ENCODE measurements at regions not wholly inside any gene's neighbourhood (a gene's known extent, or its start where the extent isn't known, plus 50 kb on each side); places are given as distances from the start of the nearest gene placed in this dataset.

- no peaks in the 10 kb centered on the region for H3K27me3 ChIP-seq (ENCODE audit: control insufficient read depth, insufficient read depth, low read length)
- no peak overlapping the region for H2AFZ ChIP-seq (ENCODE audit: low read length)
- H3K4me2 ChIP-seq (ENCODE audit: extremely low read depth, insufficient read depth, low read length) = no peak overlapping the region
- H3K27ac ChIP-seq (ENCODE audit: insufficient read depth, low read length) = no peak overlapping the region
- H3K79me2 ChIP-seq (ENCODE audit: control insufficient read depth, insufficient read depth, low read length) = no peaks in the 10 kb centered on the region
- no peak for DNase-seq (ENCODE audit: low read depth in 2 of 2)
- H3K36me3 ChIP-seq (ENCODE audit: control insufficient read depth, insufficient read depth, low read length) = no peaks in the 10 kb centered on the region
- no peaks in the 10 kb centered on the region for H3K9me3 ChIP-seq (ENCODE audit: control insufficient read depth, insufficient read depth, low read depth, low read length)
- TF ChIP-seq CTCF (conservative IDR thresholded peaks at IDR 0.05 in 1 of 2, IDR thresholded peaks at IDR 0.05 in 1 of 2; ENCODE audit: low read depth in 1 of 2, low read length in 2 of 2) = peak in 1 of 2 donors; percentile 43
- no peak for TF ChIP-seq EZH2 (IDR thresholded peaks at IDR 0.05; ENCODE audit: low read length, missing control alignments)
- H3K4me3 ChIP-seq (replicated peaks in 1 of 4; ENCODE audit: control extremely low read depth in 1 of 4, insufficient read depth in 1 of 4, low read depth in 3 of 4, low read length in 4 of 4) = no peak overlapping the region
- no peak overlapping the region for H3K9ac ChIP-seq (ENCODE audit: insufficient read depth, low read length)
- no peaks in the 10 kb centered on the region for H4K20me1 ChIP-seq (ENCODE audit: control insufficient read depth, extremely low read depth, insufficient read depth, low read length)
- no peaks in the 10 kb centered on the region for H3K4me1 ChIP-seq (ENCODE audit: control insufficient read depth, extremely low read depth, insufficient read depth, low read length)
Measured at GRCh38 chr7:25839084-25839769, 312.8 kb upstream of the NFE2L3 start.

- Histone ChIP-seq H3K4me2 (ENCODE audit: extremely low read depth, insufficient read depth, low read length) (no peak overlapping the region), H3K27ac (ENCODE audit: insufficient read depth, low read length) (no peak overlapping the region), H3K27me3 (ENCODE audit: control insufficient read depth, insufficient read depth, low read length) (no peaks in the 10 kb centered on the region), H4K20me1 (ENCODE audit: control insufficient read depth, extremely low read depth, insufficient read depth, low read length) (no peaks in the 10 kb centered on the region), H3K36me3 (ENCODE audit: control insufficient read depth, insufficient read depth, low read length) (no peaks in the 10 kb centered on the region), H3K9me3 (ENCODE audit: control insufficient read depth, insufficient read depth, low read depth, low read length) (no peaks in the 10 kb centered on the region), H3K79me2 (ENCODE audit: control insufficient read depth, insufficient read depth, low read length) (no peaks in the 10 kb centered on the region), H3K4me1 (ENCODE audit: control insufficient read depth, extremely low read depth, insufficient read depth, low read length) (no peaks in the 10 kb centered on the region), H3K4me3 (replicated peaks in 1 of 4; ENCODE audit: control extremely low read depth in 1 of 4, insufficient read depth in 1 of 4, low read depth in 3 of 4, low read length in 4 of 4) (no peak overlapping the region), H2AFZ (ENCODE audit: low read length) (no peak overlapping the region), H3K9ac (ENCODE audit: insufficient read depth, low read length) (no peak overlapping the region)
- TF ChIP-seq EZH2 (IDR thresholded peaks at IDR 0.05; ENCODE audit: low read length, missing control alignments) (no peak), CTCF (conservative IDR thresholded peaks at IDR 0.05 in 1 of 2, IDR thresholded peaks at IDR 0.05 in 1 of 2; ENCODE audit: low read depth in 1 of 2, low read length in 2 of 2) (no peak)
- DNase-seq (ENCODE audit: low read depth in 2 of 2) = no peak
Measured at GRCh38 chr7:25840209-25840792, 311.7 kb upstream of the NFE2L3 start.

GRCh38 chr7:25841575-25841974 is 310.4 kb upstream of the NFE2L3 start:
- DNase-seq (ENCODE audit: low read depth in 2 of 2) = no peak
- Histone ChIP-seq H3K27ac (ENCODE audit: insufficient read depth, low read length) (no peak overlapping the region), H3K9ac (ENCODE audit: insufficient read depth, low read length) (no peak overlapping the region), H3K9me3 (ENCODE audit: control insufficient read depth, insufficient read depth, low read depth, low read length) (no peaks in the 10 kb centered on the region), H2AFZ (ENCODE audit: low read length) (no peak overlapping the region), H3K79me2 (ENCODE audit: control insufficient read depth, insufficient read depth, low read length) (no peaks in the 10 kb centered on the region), H3K4me2 (ENCODE audit: extremely low read depth, insufficient read depth, low read length) (no peak overlapping the region), H3K36me3 (ENCODE audit: control insufficient read depth, insufficient read depth, low read length) (no peaks in the 10 kb centered on the region), H4K20me1 (ENCODE audit: control insufficient read depth, extremely low read depth, insufficient read depth, low read length) (no peaks in the 10 kb centered on the region), H3K4me1 (ENCODE audit: control insufficient read depth, extremely low read depth, insufficient read depth, low read length) (no peaks in the 10 kb centered on the region), H3K4me3 (replicated peaks in 1 of 4; ENCODE audit: control extremely low read depth in 1 of 4, insufficient read depth in 1 of 4, low read depth in 3 of 4, low read length in 4 of 4) (no peak overlapping the region), H3K27me3 (ENCODE audit: control insufficient read depth, insufficient read depth, low read length) (no peaks in the 10 kb centered on the region)
- TF ChIP-seq EZH2 (IDR thresholded peaks at IDR 0.05; ENCODE audit: low read length, missing control alignments) (no peak), CTCF (conservative IDR thresholded peaks at IDR 0.05 in 1 of 2, IDR thresholded peaks at IDR 0.05 in 1 of 2; ENCODE audit: low read depth in 1 of 2, low read length in 2 of 2) (no peak)
